Chondrocyte (in vitro differentiated cells): ENCODE measurements at regions not wholly inside any gene's neighbourhood (a gene's known extent, or its start where the extent isn't known, plus 50 kb on each side); places are given as distances from the start of the nearest gene placed in this dataset.

ENCODE experiments used
- DNase-seq: peaks from one replicate; pipeline ENCODE4 v3.0.0; 2021; ENCODE audit warnings: mixed read lengths, low spot score
- H3K27ac Mint-ChIP-seq: one replicate; pipeline ENCODE4 v1.8.0; 2021; ENCODE audit warnings: mild to moderate bottlenecking, moderate library complexity, mixed read lengths; ENCODE audit not compliant: unreplicated experiment
- H3K27me3 Mint-ChIP-seq: 2 replicates; pipeline ENCODE4 v1.8.0; 2021; ENCODE audit warnings: low read depth, mixed read lengths
- H3K36me3 Mint-ChIP-seq: 2 replicates; pipeline ENCODE4 v1.8.0; 2021; ENCODE audit warnings: low read depth, mixed read lengths
- H3K4me1 Mint-ChIP-seq: 2 replicates; pipeline ENCODE4 v1.8.0; 2021; ENCODE audit warnings: low read depth, mild to moderate bottlenecking, mixed read lengths
- H3K4me3 Mint-ChIP-seq: one replicate; pipeline ENCODE4 v1.8.0; 2021; ENCODE audit warnings: mild to moderate bottlenecking, moderate library complexity, mixed read lengths; ENCODE audit not compliant: unreplicated experiment
- H3K9me3 Mint-ChIP-seq: 2 replicates; pipeline ENCODE4 v1.8.0; 2021; ENCODE audit warnings: low read depth, mixed read lengths
- TF ChIP-seq, protein P1 (sequence below): fragments of 200-600 bp; sonication (generic); IDR thresholded peaks from 2 replicates; pipeline ENCODE4 v1.5.0; 2021; ENCODE audit warnings: antibody characterized with exemption, mild to moderate bottlenecking, moderate library complexity

DNA sequence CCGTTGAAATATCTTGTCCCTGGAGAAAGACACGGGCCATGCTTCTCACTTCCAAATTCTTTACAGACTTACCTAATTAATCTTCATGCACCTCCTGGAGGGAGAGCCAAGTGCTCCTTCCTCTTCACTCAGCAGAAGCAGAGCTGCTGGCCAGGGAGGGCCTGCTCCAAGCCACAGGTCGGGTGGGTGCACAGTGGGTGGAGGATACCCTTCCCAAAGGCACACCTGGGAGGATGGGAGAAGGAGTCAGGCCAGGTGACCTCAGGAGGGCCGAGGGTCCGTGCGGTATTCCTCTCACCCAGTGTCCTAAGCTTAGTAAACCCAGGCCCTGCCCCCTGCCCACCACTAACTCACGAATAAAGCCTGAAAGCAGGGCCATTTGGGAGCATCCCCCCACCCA is 171.3 kb upstream of the RPL38 start:
- no peak overlapping the region for H3K27ac Mint-ChIP-seq

DNA sequence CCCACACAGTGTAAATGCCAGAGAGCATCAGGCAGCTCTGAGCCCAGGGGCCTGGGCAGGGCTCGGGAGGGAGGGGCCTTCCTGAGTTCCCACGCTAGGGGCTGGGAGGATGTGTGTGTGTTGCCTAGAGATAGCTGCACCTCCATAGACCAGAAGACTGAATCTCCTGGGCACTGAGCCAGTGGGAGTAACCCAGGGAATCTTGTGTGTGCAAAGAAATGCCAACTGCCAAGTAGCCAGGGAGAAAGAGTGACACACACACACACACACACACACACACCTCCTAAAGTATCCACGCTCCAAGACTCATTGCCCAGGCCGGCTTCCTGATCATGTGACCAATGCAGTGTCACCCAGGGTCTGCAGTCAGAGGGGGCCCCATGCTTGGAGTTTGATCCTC is 166.2 kb upstream of the RPL38 start:
- peak; percentile 54 for DNase-seq
- peaks cover 8% of the 10 kb centered on the region for H3K4me1 Mint-ChIP-seq
- H3K4me3 Mint-ChIP-seq: no peak overlapping the region
- TF ChIP-seq, protein P1, sequence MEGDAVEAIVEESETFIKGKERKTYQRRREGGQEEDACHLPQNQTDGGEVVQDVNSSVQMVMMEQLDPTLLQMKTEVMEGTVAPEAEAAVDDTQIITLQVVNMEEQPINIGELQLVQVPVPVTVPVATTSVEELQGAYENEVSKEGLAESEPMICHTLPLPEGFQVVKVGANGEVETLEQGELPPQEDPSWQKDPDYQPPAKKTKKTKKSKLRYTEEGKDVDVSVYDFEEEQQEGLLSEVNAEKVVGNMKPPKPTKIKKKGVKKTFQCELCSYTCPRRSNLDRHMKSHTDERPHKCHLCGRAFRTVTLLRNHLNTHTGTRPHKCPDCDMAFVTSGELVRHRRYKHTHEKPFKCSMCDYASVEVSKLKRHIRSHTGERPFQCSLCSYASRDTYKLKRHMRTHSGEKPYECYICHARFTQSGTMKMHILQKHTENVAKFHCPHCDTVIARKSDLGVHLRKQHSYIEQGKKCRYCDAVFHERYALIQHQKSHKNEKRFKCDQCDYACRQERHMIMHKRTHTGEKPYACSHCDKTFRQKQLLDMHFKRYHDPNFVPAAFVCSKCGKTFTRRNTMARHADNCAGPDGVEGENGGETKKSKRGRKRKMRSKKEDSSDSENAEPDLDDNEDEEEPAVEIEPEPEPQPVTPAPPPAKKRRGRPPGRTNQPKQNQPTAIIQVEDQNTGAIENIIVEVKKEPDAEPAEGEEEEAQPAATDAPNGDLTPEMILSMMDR: no peak
- no peak overlapping the region for H3K27ac Mint-ChIP-seq
- no peaks in the 10 kb centered on the region for H3K36me3 Mint-ChIP-seq
- peaks cover 21% of the 10 kb centered on the region for H3K27me3 Mint-ChIP-seq
- H3K9me3 Mint-ChIP-seq: no peaks in the 10 kb centered on the region

More for the DNA sequence above, 171.3 kb upstream of the RPL38 start:
- peaks cover 5% of the 10 kb centered on the region for H3K4me1 Mint-ChIP-seq
- no peak overlapping the region for H3K4me3 Mint-ChIP-seq
- DNase-seq: peak; percentile 21
- H3K9me3 Mint-ChIP-seq: no peaks in the 10 kb centered on the region
- no peaks in the 10 kb centered on the region for H3K36me3 Mint-ChIP-seq
- peaks cover 45% of the 10 kb centered on the region for H3K27me3 Mint-ChIP-seq
- TF ChIP-seq, protein P1: no peak

DNA sequence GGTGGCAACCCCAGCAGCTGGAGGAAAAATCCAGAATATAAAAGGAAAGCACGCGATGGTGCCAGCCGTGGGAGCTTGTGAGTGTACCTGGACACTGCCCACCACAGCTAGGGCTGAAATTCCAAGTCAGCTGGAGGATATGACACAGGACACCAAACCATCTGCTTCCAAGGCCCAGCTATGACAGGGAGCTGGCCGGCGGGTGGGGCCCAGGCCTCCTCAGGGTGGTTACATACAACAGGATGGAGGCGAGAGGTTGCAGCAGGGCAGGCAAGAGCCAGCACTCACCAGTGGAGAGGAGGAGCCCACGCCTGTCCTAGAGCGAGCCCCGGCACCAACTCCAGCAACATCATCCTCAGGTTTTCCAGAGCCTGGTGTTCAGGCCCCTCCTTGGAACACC is 163.2 kb upstream of the RPL38 start:
- no peaks in the 10 kb centered on the region for H3K9me3 Mint-ChIP-seq
- TF ChIP-seq, protein P1: no peak
- DNase-seq: no peak
- peaks cover 17% of the 10 kb centered on the region for H3K4me1 Mint-ChIP-seq
- no peak overlapping the region for H3K27ac Mint-ChIP-seq
- H3K36me3 Mint-ChIP-seq: no peaks in the 10 kb centered on the region
- peaks cover 2% of the 10 kb centered on the region for H3K27me3 Mint-ChIP-seq
- no peak overlapping the region for H3K4me3 Mint-ChIP-seq

DNA sequence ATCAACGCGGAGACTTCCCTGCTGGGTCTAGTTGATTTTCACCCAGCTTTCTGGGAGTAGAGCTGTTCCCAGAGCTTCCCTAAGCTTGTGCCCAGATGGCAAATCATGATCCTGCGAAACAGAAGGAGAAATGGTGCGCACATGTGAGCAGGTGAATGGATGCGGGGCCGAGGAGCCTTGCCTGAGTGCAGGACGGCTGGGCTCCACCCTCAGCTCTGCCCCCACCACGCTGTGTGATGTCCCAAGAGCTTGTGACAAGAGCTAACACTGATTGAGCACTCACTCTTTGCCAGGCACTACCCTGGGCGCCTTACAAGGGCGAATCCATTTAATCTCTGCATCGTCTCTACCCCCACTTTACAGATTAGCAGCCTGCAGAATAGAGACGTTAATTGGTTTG is 162.7 kb upstream of the RPL38 start:
- H3K4me1 Mint-ChIP-seq: peaks cover 21% of the 10 kb centered on the region
- H3K27me3 Mint-ChIP-seq: peaks cover 1% of the 10 kb centered on the region
- no peak overlapping the region for H3K27ac Mint-ChIP-seq
- no peaks in the 10 kb centered on the region for H3K36me3 Mint-ChIP-seq
- H3K4me3 Mint-ChIP-seq: no peak overlapping the region
- TF ChIP-seq, protein P1: no peak
- H3K9me3 Mint-ChIP-seq: no peaks in the 10 kb centered on the region
- DNase-seq: no peak

DNA sequence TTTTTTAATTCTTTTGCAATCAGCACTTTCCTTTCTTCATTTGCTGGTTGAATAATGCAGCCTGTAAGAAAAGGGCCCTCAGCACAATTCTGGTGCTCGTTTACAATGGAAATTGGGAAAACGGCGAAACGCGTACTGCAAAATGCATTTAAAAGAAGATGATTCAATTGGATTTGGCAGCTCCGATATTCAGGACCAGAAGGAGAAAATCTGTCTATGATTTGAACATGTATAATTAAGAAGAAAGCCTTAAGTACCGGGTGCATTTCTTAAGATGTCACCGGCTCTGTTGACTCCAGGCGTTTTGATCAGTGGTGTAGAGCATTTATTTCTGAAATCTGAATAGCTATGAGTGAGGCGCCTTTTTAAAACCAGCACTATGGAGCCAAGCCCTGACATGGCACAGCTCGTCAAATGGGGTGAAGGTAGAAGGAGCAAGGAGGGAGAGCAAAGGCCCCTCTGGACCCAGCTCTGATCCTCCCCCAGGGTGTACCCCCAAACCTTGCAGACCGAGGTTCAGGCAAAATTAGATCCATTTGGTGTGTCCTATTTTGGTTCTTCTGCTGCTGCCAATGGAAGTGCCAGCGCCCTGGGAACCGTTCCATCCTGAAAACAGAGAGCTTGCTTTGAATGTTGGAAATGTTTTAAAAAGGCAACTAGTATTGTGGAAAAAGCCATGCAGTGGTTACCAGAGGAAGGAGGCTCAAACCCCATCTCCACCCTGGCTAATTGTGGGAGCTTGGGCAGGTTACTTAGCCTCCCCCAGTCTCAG is 161.4 kb upstream of the RPL38 start:
- Mint-ChIP-seq H3K27me3 (peaks cover 1% of the 10 kb centered on the region), H3K36me3 (no peaks in the 10 kb centered on the region), H3K4me1 (peaks cover 21% of the 10 kb centered on the region), H3K27ac (peak overlapping the region; percentile 86), H3K4me3 (no peak overlapping the region), H3K9me3 (no peaks in the 10 kb centered on the region)
- DNase-seq: no peak
- TF ChIP-seq, protein P1: no peak
